Endothelial cell of umbilical vein (primary cell): ENCODE measurements at regions not wholly inside any gene's neighbourhood (a gene's known extent, or its start where the extent isn't known, plus 50 kb on each side); places are given as distances from the start of the nearest gene placed in this dataset.

Source experiments
- BruUV-seq: library from RNA; stranded (reverse); fragments of 400-500 nt; replicated peaks from 2 replicates; lab custom pipeline; 2021; lab: Mats Ljungman, UMichigan
- CTCF ChIA-PET: fragments of 300-600, 350-600 bp; sonication (Branson Sonifier 250); formaldehyde crosslinking; loops from one replicate; lab custom pipeline; 2021; ENCODE audit warnings: antibody characterized with exemption, inconsistent platforms; lab: Charles Lee
- POLR2A ChIA-PET: fragments of 300-600, 350-600 bp; sonication (Branson Sonifier 250); formaldehyde crosslinking; loops from one replicate; lab custom pipeline; 2021; ENCODE audit warnings: antibody characterized with exemption, inconsistent platforms; lab: Charles Lee
- DNase-seq: peaks from one replicate; pipeline ENCODE4 v3.0.0-alpha.2; 2011; ENCODE audit warnings: low read depth, low spot score
- FAIRE-seq: peaks from 2 replicates; lab custom pipeline; 2011; peaks lifted over from hg19 to GRCh38; lab: Jason Lieb, UNC
- H2AFZ ChIP-seq: 2 replicates; pipeline ENCODE4 v1.6.0; 2012; ENCODE audit warnings: low read depth, low read length, control low read depth, inconsistent platforms
- H3K27ac ChIP-seq: 2 replicates; pipeline ENCODE4 v1.5.1; 2011; ENCODE audit warnings: low read depth, mild to moderate bottlenecking, control low read depth, low read length, moderate library complexity; ENCODE audit not compliant: insufficient read depth
- H3K27me3 ChIP-seq, 2 experiments: 2 replicates each; pipeline versions ENCODE4 v1.6.0 to v1.6.1; 2011; ENCODE audit warnings: low read length in 2 of 2, mixed read lengths in 1 of 2; ENCODE audit not compliant: control insufficient read depth in 2 of 2, insufficient read depth in 2 of 2
- H3K36me3 ChIP-seq, 2 experiments: 2 replicates in 1 of 2; 3 replicates in 1 of 2; pipeline ENCODE4 v1.5.1; 2011; ENCODE audit warnings: low read length in 2 of 2, mild to moderate bottlenecking in 1 of 2, moderate library complexity in 1 of 2; ENCODE audit not compliant: control insufficient read depth in 2 of 2, insufficient read depth in 2 of 2; ENCODE audit errors: extremely low read depth in 1 of 2
- H3K4me1 ChIP-seq: 3 replicates; pipeline ENCODE4 v1.5.1; 2011; ENCODE audit warnings: mild to moderate bottlenecking, low read length; ENCODE audit not compliant: control insufficient read depth, insufficient read depth; ENCODE audit errors: extremely low read depth
- H3K4me2 ChIP-seq: 2 replicates; pipeline ENCODE4 v1.6.1; 2011; ENCODE audit warnings: low read length, control low read depth, mixed read lengths; ENCODE audit not compliant: insufficient read depth
- H3K4me3 ChIP-seq, 3 experiments: fragments of 200-600 bp in 1 of 3; sonication (generic), shearing (Covaris generic) in 1 of 3; replicated peaks in 1 of 3; 2 replicates each; pipeline ENCODE4 v1.5.1; 2011 to 2016; ENCODE audit warnings: control low read depth in 3 of 3, low read length in 3 of 3, mild to moderate bottlenecking in 2 of 3, inconsistent platforms in 1 of 3, low read depth in 1 of 3, moderate library complexity in 1 of 3; ENCODE audit not compliant: insufficient read depth in 1 of 3
- H3K79me2 ChIP-seq: 2 replicates; pipeline ENCODE4 v1.6.0; 2012; ENCODE audit warnings: low read length, inconsistent platforms; ENCODE audit not compliant: control insufficient read depth, insufficient read depth
- H3K9ac ChIP-seq: replicated peaks from 2 replicates; pipeline ENCODE3; 2011; ENCODE audit warnings: low read length, control low read depth; ENCODE audit not compliant: insufficient read depth; ENCODE audit errors: extremely low read depth
- H3K9me1 ChIP-seq: replicated peaks from 3 replicates; pipeline ENCODE4 v1.6.0; 2011; ENCODE audit warnings: mild to moderate bottlenecking, low read length; ENCODE audit not compliant: control insufficient read depth, insufficient read depth; ENCODE audit errors: extremely low read depth
- H3K9me3 ChIP-seq: replicated peaks from 2 replicates; pipeline ENCODE4 v1.5.1; 2012; ENCODE audit warnings: low read length, inconsistent platforms; ENCODE audit not compliant: control insufficient read depth, insufficient read depth
- H4K20me1 ChIP-seq: replicated peaks from 2 replicates; pipeline ENCODE3; 2011; ENCODE audit warnings: mild to moderate bottlenecking, low read length; ENCODE audit not compliant: control insufficient read depth, insufficient read depth; ENCODE audit errors: extremely low read depth
- CTCF ChIP-seq, 2 donors: IDR thresholded peaks; 1 replicate in 1 of 2; 2 replicates in 1 of 2; pipeline ENCODE4 v1.5.1; 2011; ENCODE audit warnings: low read length in 2 of 2, mild to moderate bottlenecking in 2 of 2, moderate library complexity in 2 of 2, control low read depth in 1 of 2, inconsistent platforms in 1 of 2, low read depth in 1 of 2; ENCODE audit not compliant: insufficient read depth in 1 of 2; ENCODE audit errors: extremely low read depth in 1 of 2
- EZH2 ChIP-seq: IDR thresholded peaks from 2 replicates; pipeline ENCODE4 v1.6.1; 2012; ENCODE audit warnings: borderline replicate concordance, low read depth, mild to moderate bottlenecking, moderate library complexity, low read length, inconsistent platforms; ENCODE audit not compliant: severe bottlenecking
- FOS ChIP-seq: IDR thresholded peaks from 2 replicates; pipeline ENCODE4 v1.6.1; 2011; ENCODE audit warnings: mild to moderate bottlenecking, low read length, moderate library complexity, borderline replicate concordance; ENCODE audit not compliant: insufficient read depth
- GATA2 ChIP-seq: IDR thresholded peaks from 2 replicates; pipeline ENCODE4 v1.7.0; 2011; ENCODE audit warnings: low read depth, mild to moderate bottlenecking, moderate library complexity, mixed read lengths, low read length; ENCODE audit not compliant: insufficient read length, insufficient read depth
- JUN ChIP-seq: IDR thresholded peaks from 2 replicates; pipeline ENCODE4 v1.6.1; 2011; ENCODE audit warnings: borderline replicate concordance, low read depth; ENCODE audit not compliant: insufficient read length, insufficient read depth
- MAX ChIP-seq: IDR thresholded peaks from 2 replicates; pipeline ENCODE4 v1.6.1; 2011; ENCODE audit not compliant: insufficient read depth, insufficient read length
- MYC ChIP-seq: IDR thresholded peaks from one replicate; pipeline ENCODE4 v1.6.1; 2011; ENCODE audit warnings: mild to moderate bottlenecking, low read depth, low read length
- POLR2A ChIP-seq: IDR thresholded peaks from 2 replicates; pipeline ENCODE4 v1.6.1; 2012; ENCODE audit warnings: low read depth, mild to moderate bottlenecking, control low read depth, low read length
- POLR2AphosphoS5 ChIP-seq: IDR thresholded peaks from 2 replicates; pipeline ENCODE4 v1.6.1; 2012; ENCODE audit warnings: low read depth, mild to moderate bottlenecking, control low read depth, low read length, moderate library complexity; ENCODE audit not compliant: insufficient read depth
- dilution Hi-C: fragments of 300-500 bp; cut with MboI; formaldehyde crosslinking; loops from one replicate; pipeline ENCODE4 v1.15.0; 2019; ENCODE audit warnings: low sequenced_read_pairs; ENCODE audit not compliant: extremely low pct_ligation_motif_present
- intact Hi-C: fragments of 100-400 bp; cut with micrococcal nuclease; formaldehyde crosslinking; loops from one replicate; pipeline ENCODE4 v1.10.0; 2022

DNA sequence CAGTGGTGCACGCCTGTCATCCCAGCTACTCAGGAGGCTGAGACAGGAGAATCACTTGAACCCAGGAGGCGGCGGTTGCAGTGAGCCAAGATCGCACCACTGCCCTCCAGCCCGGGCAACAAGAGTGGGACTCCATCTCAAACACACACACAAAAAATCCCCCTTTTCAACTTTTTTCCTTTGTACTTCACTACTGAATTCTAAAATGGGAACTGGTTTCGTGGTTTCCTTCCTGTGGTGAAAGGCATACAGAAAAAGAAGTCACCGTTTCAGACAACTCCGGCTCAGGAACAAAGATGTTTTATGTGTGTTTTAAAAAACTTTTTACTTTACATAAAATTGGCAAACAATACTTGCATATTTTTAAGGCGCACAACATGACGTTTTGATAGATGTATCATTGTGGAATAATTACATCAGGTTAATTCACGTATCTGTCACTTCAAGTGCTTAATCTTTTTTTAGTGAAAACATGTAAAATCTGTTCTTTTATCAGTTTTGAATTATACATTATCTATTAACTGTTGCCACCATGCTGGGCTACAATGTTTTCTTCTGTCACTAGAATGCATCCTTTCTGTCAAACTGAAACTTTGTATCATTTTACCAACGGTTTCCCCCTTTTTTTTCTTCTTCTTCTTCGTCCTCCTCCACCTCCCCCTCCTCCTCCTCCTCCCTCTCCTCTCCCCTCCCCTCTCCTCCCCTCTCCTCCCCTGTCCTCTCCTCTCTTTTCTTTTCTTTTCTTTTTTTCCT is 186.0 kb downstream of the CRLF2 start:
- no peak for FAIRE-seq
- H3K4me3 ChIP-seq, result no peak overlapping the region
- no peaks in the 10 kb centered on the region for H4K20me1 ChIP-seq
- BruUV-seq, result no TSS peak
- no peaks in the 10 kb centered on the region for H3K79me2 ChIP-seq
- ChIA-PET POLR2A (no interaction called here), CTCF (no interaction called here)
- intact Hi-C loops (no loop called here), dilution Hi-C loops (no loop called here)
- H3K4me1 ChIP-seq, result no peaks in the 10 kb centered on the region
- peaks cover under 1% of the 10 kb centered on the region for H3K9me3 ChIP-seq
- no peaks in the 10 kb centered on the region for H3K27me3 ChIP-seq
- TF ChIP-seq MAX (no peak), MYC (no peak), CTCF (IDR thresholded peaks at IDR 0.05; ENCODE audit: extremely low read depth in 1 of 2, insufficient read depth in 1 of 2, low read depth in 1 of 2, low read length in 2 of 2) (no peak), POLR2AphosphoS5 (no peak), GATA2 (no peak), POLR2A (no peak), EZH2 (no peak), FOS (no peak), JUN (no peak)
- no peak overlapping the region for H3K27ac ChIP-seq
- DNase-seq, result no peak
- no peak overlapping the region for H3K4me2 ChIP-seq
- no peaks in the 10 kb centered on the region for H3K36me3 ChIP-seq
- H3K9ac ChIP-seq, result no peak overlapping the region
- H3K9me1 ChIP-seq, result no peaks in the 10 kb centered on the region
- H2AFZ ChIP-seq, result no peak overlapping the region
